H9 (cell line): ENCODE measurements at regions not wholly inside any gene's neighbourhood (a gene's known extent, or its start where the extent isn't known, plus 50 kb on each side); places are given as distances from the start of the nearest gene placed in this dataset.

ENCODE experiments used
- DNase-seq: peaks from one replicate; pipeline ENCODE4 v3.0.0-alpha.2; 2017
- H2AFZ ChIP-seq: one replicate; pipeline ENCODE4 v1.6.1; 2013; ENCODE audit warnings: mild to moderate bottlenecking, low read length, control low read depth, moderate library complexity
- H2AK5ac ChIP-seq: 2 replicates; pipeline ENCODE4 v1.6.1; 2013; ENCODE audit warnings: low read length, control low read depth, mixed read lengths; ENCODE audit not compliant: insufficient read length
- H2BK120ac ChIP-seq: one replicate; pipeline ENCODE4 v1.6.1; 2013; ENCODE audit warnings: low read depth, mild to moderate bottlenecking, low read length, control low read depth, inconsistent platforms; ENCODE audit not compliant: poor library complexity, severe bottlenecking
- H2BK12ac ChIP-seq: 2 replicates; pipeline ENCODE4 v1.6.1; 2013; ENCODE audit warnings: low read length, control low read depth, mixed read lengths, low read depth; ENCODE audit not compliant: insufficient read length
- H2BK15ac ChIP-seq: 2 replicates; pipeline ENCODE4 v1.6.1; 2013; ENCODE audit warnings: low read depth, low read length, control low read depth
- H2BK20ac ChIP-seq: one replicate; pipeline ENCODE4 v1.6.1; 2013; ENCODE audit warnings: low read depth, mild to moderate bottlenecking, low read length, control low read depth, inconsistent platforms; ENCODE audit not compliant: poor library complexity, severe bottlenecking
- H2BK5ac ChIP-seq: 2 replicates; pipeline ENCODE4 v1.6.1; 2013; ENCODE audit warnings: low read length, control low read depth, mixed read lengths; ENCODE audit not compliant: insufficient read length
- H3K14ac ChIP-seq: 2 replicates; pipeline ENCODE4 v1.6.1; 2013; ENCODE audit warnings: low read length, control low read depth; ENCODE audit not compliant: insufficient read depth
- H3K18ac ChIP-seq: 2 replicates; pipeline ENCODE4 v1.6.1; 2013; ENCODE audit warnings: low read depth, mild to moderate bottlenecking, mixed read lengths, low read length, control low read depth; ENCODE audit not compliant: insufficient read length
- H3K23ac ChIP-seq: 2 replicates; pipeline ENCODE4 v1.6.1; 2013; ENCODE audit warnings: low read length, control low read depth, mixed read lengths, low read depth; ENCODE audit not compliant: insufficient read length
- H3K23me2 ChIP-seq: 2 replicates; pipeline ENCODE4 v1.6.1; 2013; ENCODE audit warnings: low read depth, mild to moderate bottlenecking, mixed read lengths, low read length, control low read depth; ENCODE audit not compliant: insufficient read length, poor library complexity, severe bottlenecking
- H3K27ac ChIP-seq: 2 replicates; pipeline ENCODE4 v1.5.1; 2013; ENCODE audit warnings: low read length, control low read depth, mixed read lengths, low read depth; ENCODE audit not compliant: insufficient read length
- H3K27me3 ChIP-seq: 2 replicates; pipeline ENCODE4 v1.6.1; 2013; ENCODE audit warnings: low read length, control low read depth, inconsistent platforms; ENCODE audit not compliant: insufficient read depth
- H3K4ac ChIP-seq: 2 replicates; pipeline ENCODE4 v1.6.1; 2013; ENCODE audit warnings: low read depth, mild to moderate bottlenecking, control low read depth, inconsistent platforms, low read length, moderate library complexity
- H3K4me1 ChIP-seq: 2 replicates; pipeline ENCODE4 v1.6.1; 2013; ENCODE audit warnings: low read length, control low read depth, inconsistent platforms; ENCODE audit not compliant: insufficient read depth
- H3K4me2 ChIP-seq: 2 replicates; pipeline ENCODE4 v1.6.1; 2013; ENCODE audit warnings: low read length, control low read depth, mixed read lengths; ENCODE audit not compliant: insufficient read length, insufficient read depth
- H3K56ac ChIP-seq: 2 replicates; pipeline ENCODE4 v1.6.1; 2013; ENCODE audit warnings: low read depth, mild to moderate bottlenecking, mixed read lengths, low read length, control low read depth; ENCODE audit not compliant: insufficient read length
- H3K79me1 ChIP-seq: 2 replicates; pipeline ENCODE4 v1.6.1; 2013; ENCODE audit warnings: low read depth, mild to moderate bottlenecking, moderate library complexity, low read length, control low read depth, inconsistent platforms; ENCODE audit not compliant: insufficient read depth, poor library complexity, severe bottlenecking
- H3K79me2 ChIP-seq: 2 replicates; pipeline ENCODE4 v1.6.1; 2013; ENCODE audit warnings: low read length, control low read depth, inconsistent platforms; ENCODE audit not compliant: insufficient read depth
- H3K9ac ChIP-seq: 2 replicates; pipeline ENCODE4 v1.6.1; 2013; ENCODE audit warnings: low read length, control low read depth, mixed read lengths; ENCODE audit not compliant: insufficient read length; ENCODE audit errors: extremely low read depth
- H3K9me3 ChIP-seq: one replicate; pipeline ENCODE4 v1.6.1; 2013; ENCODE audit warnings: low read depth, low read length, inconsistent platforms; ENCODE audit not compliant: control insufficient read depth
- H3T11ph ChIP-seq: one replicate; pipeline ENCODE4 v1.6.1; 2013; ENCODE audit warnings: mild to moderate bottlenecking, low read length, control low read depth, inconsistent platforms
- H4K20me1 ChIP-seq: one replicate; pipeline ENCODE4 v1.6.1; 2013; ENCODE audit not compliant: control insufficient read depth, insufficient read length, insufficient read depth
- H4K5ac ChIP-seq: 2 replicates; pipeline ENCODE4 v1.6.1; 2013; ENCODE audit warnings: low read depth, mild to moderate bottlenecking, mixed read lengths, low read length, control low read depth; ENCODE audit not compliant: insufficient read length
- H4K8ac ChIP-seq: replicated peaks from 2 replicates; pipeline ENCODE4 v1.6.1; 2013; ENCODE audit warnings: low read length, control low read depth, mixed read lengths, low read depth; ENCODE audit not compliant: insufficient read length
- H4K91ac ChIP-seq: 2 replicates; pipeline ENCODE4 v1.6.1; 2013; ENCODE audit warnings: low read depth, mild to moderate bottlenecking, moderate library complexity, mixed read lengths, low read length, control low read depth; ENCODE audit not compliant: insufficient read length
- H3K27ac Mint-ChIP-seq, 3 experiments: 2 replicates in 2 of 3; 3 replicates in 1 of 3; pipeline ENCODE4 v1.8.0; 2020 to 2021; ENCODE audit warnings: mixed read lengths in 3 of 3, mild to moderate bottlenecking in 1 of 3, moderate library complexity in 1 of 3
- H3K27me3 Mint-ChIP-seq: 2 replicates; pipeline ENCODE4 v1.8.0; 2021; ENCODE audit warnings: low read depth, mild to moderate bottlenecking, moderate library complexity, mixed read lengths
- H3K36me3 Mint-ChIP-seq, 3 experiments: 2 replicates in 2 of 3; 3 replicates in 1 of 3; pipeline ENCODE4 v1.8.0; 2020 to 2021; ENCODE audit warnings: low read depth in 3 of 3, mixed read lengths in 3 of 3; ENCODE audit not compliant: insufficient read depth in 1 of 3
- H3K4me1 Mint-ChIP-seq, 2 experiments: 2 replicates each; pipeline ENCODE4 v1.8.0; 2020; ENCODE audit warnings: mixed read lengths in 2 of 2
- H3K4me3 Mint-ChIP-seq, 2 experiments: 2 replicates in 1 of 2; 3 replicates in 1 of 2; pipeline ENCODE4 v1.8.0; 2020 to 2021; ENCODE audit warnings: mild to moderate bottlenecking in 2 of 2, mixed read lengths in 2 of 2, moderate library complexity in 1 of 2
- H3K9me3 Mint-ChIP-seq, 2 experiments: 2 replicates in 1 of 2; 3 replicates in 1 of 2; pipeline ENCODE4 v1.8.0; 2020; ENCODE audit warnings: mild to moderate bottlenecking in 2 of 2, mixed read lengths in 2 of 2, moderate library complexity in 1 of 2
- WGBS: extraction: QIAGEN DNeasy Blood & Tissue Kit; methylation state at CpG from one replicate; pipeline ENCODE4 v1.1.7; 2013; ENCODE audit warnings: missing lambda C conversion rate, low lambda C conversion rate, mixed read lengths; ENCODE audit not compliant: insufficient read length; ENCODE audit errors: extremely low coverage; 5-methylcytosine and 5-hydroxymethylcytosine counted together
- TF ChIP-seq, protein P1 (sequence below): fragments of 200-600 bp; sonication (generic); conservative IDR thresholded peaks from 3 replicates; pipeline ENCODE4 v1.8.0; 2021; ENCODE audit warnings: antibody characterized with exemption, mild to moderate bottlenecking

DNA sequence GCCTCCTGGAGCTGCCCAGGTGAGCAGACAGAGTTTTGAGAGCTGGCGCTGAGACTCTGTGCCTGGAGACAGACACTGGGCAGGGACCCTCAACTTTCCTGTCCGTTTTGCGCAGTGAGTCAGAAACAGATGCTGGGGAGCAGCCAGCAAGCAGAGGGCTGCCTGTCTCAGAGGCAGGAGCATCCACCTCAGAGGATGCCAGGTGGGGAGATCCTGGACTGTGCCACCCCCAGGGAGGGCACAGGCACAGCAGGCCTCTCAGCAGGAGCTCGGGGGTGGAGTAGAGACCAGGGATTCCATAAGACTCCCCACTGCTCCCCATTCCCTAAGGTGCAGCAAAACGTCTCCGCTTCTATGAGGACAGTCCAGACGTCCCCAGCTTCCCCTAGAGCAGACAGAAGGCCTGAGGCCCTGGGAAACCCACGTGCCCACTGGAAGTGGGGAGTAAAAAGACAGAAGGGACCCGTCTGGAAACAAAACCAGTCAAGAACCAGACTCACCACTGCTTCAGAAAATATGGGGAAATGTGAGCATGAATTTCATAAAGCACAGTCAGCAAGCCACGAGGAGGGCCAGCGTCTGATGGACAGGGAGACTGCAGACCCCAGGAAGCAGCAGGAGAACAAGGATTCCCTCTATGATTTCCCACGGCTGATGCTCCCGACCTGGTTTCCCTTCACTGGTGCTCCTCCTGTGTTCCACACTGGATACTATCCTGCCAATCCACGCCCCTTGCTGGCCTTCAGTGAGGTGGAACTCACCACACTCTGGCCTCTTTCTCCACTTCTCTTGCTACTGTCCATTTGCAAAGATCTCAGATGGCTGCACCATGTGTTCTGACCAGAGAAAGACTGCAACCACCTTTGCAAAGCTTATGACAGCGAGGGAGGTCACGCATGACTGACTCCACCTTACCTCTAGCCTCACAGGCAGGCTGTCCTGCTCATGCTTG is 151.3 kb upstream of the FAM20C start:
- no peak overlapping the region for H2BK20ac ChIP-seq
- Mint-ChIP-seq H3K36me3 (no peaks in the 10 kb centered on the region), H3K4me1 (peaks cover 7 to 8% of the 10 kb centered on the region in 2 experiments; a peak in 3 of 4 replicates), H3K9me3 (no peaks in the 10 kb centered on the region), H3K27ac (no peak overlapping the region), H3K4me3 (no peak overlapping the region), H3K27me3 (peaks cover 38% of the 10 kb centered on the region)
- H3K4me2 ChIP-seq = no peak overlapping the region
- H3K14ac ChIP-seq = no peak overlapping the region; the same call in 1 of the 2 replicates
- H3K4ac ChIP-seq = no peak overlapping the region
- H3K4me1 ChIP-seq = no peaks in the 10 kb centered on the region; the same call in 1 of the 2 replicates
- H3K56ac ChIP-seq = no peak overlapping the region
- no peak overlapping the region for H3K18ac ChIP-seq
- H4K20me1 ChIP-seq = peaks cover 3% of the 10 kb centered on the region
- no peaks in the 10 kb centered on the region; the same call in 1 of the 2 replicates for H3K27me3 ChIP-seq
- H2AK5ac ChIP-seq = no peak overlapping the region
- DNase-seq = no peak
- no peaks in the 10 kb centered on the region for H3K23me2 ChIP-seq
- H3K9ac ChIP-seq = no peak overlapping the region
- H2BK120ac ChIP-seq = no peak overlapping the region
- no peak overlapping the region for H4K8ac ChIP-seq
- no peak overlapping the region for H2AFZ ChIP-seq
- no peaks in the 10 kb centered on the region for H3K79me1 ChIP-seq
- no peak overlapping the region for H4K91ac ChIP-seq
- H2BK15ac ChIP-seq = no peak overlapping the region
- H3K9me3 ChIP-seq = no peaks in the 10 kb centered on the region
- H3K27ac ChIP-seq = no peak overlapping the region
- H2BK5ac ChIP-seq = no peak overlapping the region
- TF ChIP-seq, protein P1, sequence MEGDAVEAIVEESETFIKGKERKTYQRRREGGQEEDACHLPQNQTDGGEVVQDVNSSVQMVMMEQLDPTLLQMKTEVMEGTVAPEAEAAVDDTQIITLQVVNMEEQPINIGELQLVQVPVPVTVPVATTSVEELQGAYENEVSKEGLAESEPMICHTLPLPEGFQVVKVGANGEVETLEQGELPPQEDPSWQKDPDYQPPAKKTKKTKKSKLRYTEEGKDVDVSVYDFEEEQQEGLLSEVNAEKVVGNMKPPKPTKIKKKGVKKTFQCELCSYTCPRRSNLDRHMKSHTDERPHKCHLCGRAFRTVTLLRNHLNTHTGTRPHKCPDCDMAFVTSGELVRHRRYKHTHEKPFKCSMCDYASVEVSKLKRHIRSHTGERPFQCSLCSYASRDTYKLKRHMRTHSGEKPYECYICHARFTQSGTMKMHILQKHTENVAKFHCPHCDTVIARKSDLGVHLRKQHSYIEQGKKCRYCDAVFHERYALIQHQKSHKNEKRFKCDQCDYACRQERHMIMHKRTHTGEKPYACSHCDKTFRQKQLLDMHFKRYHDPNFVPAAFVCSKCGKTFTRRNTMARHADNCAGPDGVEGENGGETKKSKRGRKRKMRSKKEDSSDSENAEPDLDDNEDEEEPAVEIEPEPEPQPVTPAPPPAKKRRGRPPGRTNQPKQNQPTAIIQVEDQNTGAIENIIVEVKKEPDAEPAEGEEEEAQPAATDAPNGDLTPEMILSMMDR = no peak
- no peak overlapping the region for H3K23ac ChIP-seq
- H2BK12ac ChIP-seq = no peak overlapping the region
- no CpG with 5 or more reads among the region's 16 CpGs for WGBS
- H3T11ph ChIP-seq = no peak overlapping the region
- no peak overlapping the region for H4K5ac ChIP-seq
- no peaks in the 10 kb centered on the region for H3K79me2 ChIP-seq
